OCI-LY3 (cell line): ENCODE measurements at regions not wholly inside any gene's neighbourhood (a gene's known extent, or its start where the extent isn't known, plus 50 kb on each side); places are given as distances from the start of the nearest gene placed in this dataset.

Source experiments
- H2AFZ ChIP-seq: fragments of 200-600, 300-600 bp; shearing (Covaris generic); 2 replicates; pipeline ENCODE4 v1.6.0; 2014; ENCODE audit warnings: antibody characterized with exemption, low read depth, low read length
- H3K27ac ChIP-seq: fragments of 200-600, 300-600 bp; sonication (generic); 2 replicates; pipeline ENCODE4 v1.5.1; 2014; ENCODE audit warnings: mild to moderate bottlenecking, low read length, moderate library complexity, mixed read lengths
- H3K27me3 ChIP-seq: fragments of 200-600, 300-600 bp; sonication (generic); 2 replicates; pipeline ENCODE4 v1.6.1; 2014; ENCODE audit warnings: low read depth, low read length, mixed read lengths
- H3K36me3 ChIP-seq: fragments of 200-600, 300-600 bp; sonication (generic); replicated peaks from 2 replicates; pipeline ENCODE3; 2014; ENCODE audit warnings: low read depth, low read length, mixed read lengths
- H3K4me1 ChIP-seq: fragments of 300-600, 200-600 bp; sonication (generic); 2 replicates; pipeline ENCODE4 v1.6.1; 2014; ENCODE audit warnings: low read length, mixed read lengths
- H3K4me2 ChIP-seq: fragments of 200-600, 300-600 bp; sonication (generic); 2 replicates; pipeline ENCODE4 v1.6.1; 2014; ENCODE audit warnings: low read length, mixed read lengths
- H3K4me3 ChIP-seq: fragments of 300-600, 200-600 bp; sonication (generic); 2 replicates; pipeline ENCODE4 v1.5.1; 2014; ENCODE audit warnings: antibody characterized with exemption, mild to moderate bottlenecking, low read length, moderate library complexity
- H3K79me2 ChIP-seq: fragments of 300-600, 200-600 bp; shearing (Covaris generic); 2 replicates; pipeline ENCODE4 v1.6.1; 2014; ENCODE audit warnings: mild to moderate bottlenecking, low read length, mixed read lengths
- H3K9ac ChIP-seq: fragments of 300-600, 200-600 bp; shearing (Covaris generic); 2 replicates; pipeline ENCODE4 v1.6.0; 2014; ENCODE audit warnings: mild to moderate bottlenecking, low read length, moderate library complexity
- H3K9me3 ChIP-seq: fragments of 200-600, 300-600 bp; shearing (Covaris generic); 2 replicates; pipeline ENCODE4 v1.6.1; 2014; ENCODE audit warnings: low read length, mixed read lengths; ENCODE audit not compliant: insufficient read depth
- H4K20me1 ChIP-seq: fragments of 200-600, 300-600 bp; sonication (generic); 2 replicates; pipeline ENCODE4 v1.6.1; 2016; ENCODE audit warnings: low read length, mixed read lengths; ENCODE audit not compliant: insufficient read depth
- EZH2phosphoT487 ChIP-seq: fragments of 200-600 bp; shearing (Covaris generic); IDR thresholded peaks from 2 replicates; pipeline ENCODE4 v1.6.1; 2018; ENCODE audit warnings: antibody characterized with exemption, mixed run types, low read depth
- TF ChIP-seq, protein P1 (sequence below): fragments of 200-600, 300-600 bp; sonication (generic); IDR thresholded peaks from 2 replicates; pipeline ENCODE4 v1.5.1; 2014; ENCODE audit warnings: antibody characterized with exemption, low read length, low read depth

DNA sequence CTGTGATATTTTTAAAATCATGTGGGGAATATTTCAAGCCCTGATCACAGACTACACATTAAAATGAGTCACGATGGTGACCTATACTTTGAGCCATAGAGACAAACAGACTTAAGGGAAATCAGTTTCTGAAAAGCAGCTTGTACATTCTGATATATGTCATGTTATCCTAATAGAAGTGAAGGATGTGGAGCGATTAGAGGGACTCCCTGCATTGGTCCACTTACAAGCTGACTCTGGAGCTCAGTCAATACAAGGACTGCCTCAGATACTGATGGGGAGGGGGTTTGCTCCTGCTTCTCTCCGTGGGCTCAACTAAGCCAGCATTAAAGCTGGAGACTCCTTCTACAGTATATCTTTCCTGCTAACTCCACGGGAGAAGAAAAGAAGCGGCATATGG, 173.5 kb downstream of the ALG10B start:
- Histone ChIP-seq H3K9me3 (no peaks in the 10 kb centered on the region), H3K79me2 (no peaks in the 10 kb centered on the region), H3K4me2 (no peak overlapping the region), H3K36me3 (no peaks in the 10 kb centered on the region), H3K27ac (no peak overlapping the region), H3K4me3 (no peak overlapping the region), H4K20me1 (no peaks in the 10 kb centered on the region), H3K4me1 (no peaks in the 10 kb centered on the region), H3K9ac (no peak overlapping the region), H2AFZ (no peak overlapping the region), H3K27me3 (no peaks in the 10 kb centered on the region)
- no peak for TF ChIP-seq EZH2phosphoT487
- TF ChIP-seq, protein P1, sequence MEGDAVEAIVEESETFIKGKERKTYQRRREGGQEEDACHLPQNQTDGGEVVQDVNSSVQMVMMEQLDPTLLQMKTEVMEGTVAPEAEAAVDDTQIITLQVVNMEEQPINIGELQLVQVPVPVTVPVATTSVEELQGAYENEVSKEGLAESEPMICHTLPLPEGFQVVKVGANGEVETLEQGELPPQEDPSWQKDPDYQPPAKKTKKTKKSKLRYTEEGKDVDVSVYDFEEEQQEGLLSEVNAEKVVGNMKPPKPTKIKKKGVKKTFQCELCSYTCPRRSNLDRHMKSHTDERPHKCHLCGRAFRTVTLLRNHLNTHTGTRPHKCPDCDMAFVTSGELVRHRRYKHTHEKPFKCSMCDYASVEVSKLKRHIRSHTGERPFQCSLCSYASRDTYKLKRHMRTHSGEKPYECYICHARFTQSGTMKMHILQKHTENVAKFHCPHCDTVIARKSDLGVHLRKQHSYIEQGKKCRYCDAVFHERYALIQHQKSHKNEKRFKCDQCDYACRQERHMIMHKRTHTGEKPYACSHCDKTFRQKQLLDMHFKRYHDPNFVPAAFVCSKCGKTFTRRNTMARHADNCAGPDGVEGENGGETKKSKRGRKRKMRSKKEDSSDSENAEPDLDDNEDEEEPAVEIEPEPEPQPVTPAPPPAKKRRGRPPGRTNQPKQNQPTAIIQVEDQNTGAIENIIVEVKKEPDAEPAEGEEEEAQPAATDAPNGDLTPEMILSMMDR, result no peak

DNA sequence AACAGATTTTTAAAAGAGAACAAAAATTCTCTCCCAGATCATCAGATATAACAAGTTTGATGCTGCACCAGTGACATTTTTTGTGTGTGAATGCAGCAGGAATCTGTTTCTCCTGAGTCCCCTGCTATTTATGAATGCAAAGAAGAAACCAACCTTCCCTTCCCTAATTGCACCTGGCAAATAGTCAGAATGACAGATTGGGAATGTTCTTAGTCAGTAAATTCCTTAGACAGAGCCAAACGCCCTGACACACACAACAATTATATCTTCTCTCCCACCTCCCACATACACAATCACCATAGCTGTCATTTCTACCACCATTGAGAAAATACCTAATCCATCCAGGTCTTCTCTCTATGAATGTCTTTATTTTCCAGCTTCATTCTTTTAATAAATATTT, 174.4 kb downstream of the ALG10B start:
- no peak overlapping the region for H3K4me2 ChIP-seq
- H3K9ac ChIP-seq, result no peak overlapping the region
- no peaks in the 10 kb centered on the region for H4K20me1 ChIP-seq
- no peaks in the 10 kb centered on the region for H3K9me3 ChIP-seq
- no peak overlapping the region for H3K4me3 ChIP-seq
- H3K36me3 ChIP-seq, result no peaks in the 10 kb centered on the region
- no peaks in the 10 kb centered on the region for H3K27me3 ChIP-seq
- TF ChIP-seq EZH2phosphoT487, result no peak
- H3K79me2 ChIP-seq, result no peaks in the 10 kb centered on the region
- no peaks in the 10 kb centered on the region for H3K4me1 ChIP-seq
- no peak overlapping the region for H3K27ac ChIP-seq
- no peak overlapping the region for H2AFZ ChIP-seq

DNA sequence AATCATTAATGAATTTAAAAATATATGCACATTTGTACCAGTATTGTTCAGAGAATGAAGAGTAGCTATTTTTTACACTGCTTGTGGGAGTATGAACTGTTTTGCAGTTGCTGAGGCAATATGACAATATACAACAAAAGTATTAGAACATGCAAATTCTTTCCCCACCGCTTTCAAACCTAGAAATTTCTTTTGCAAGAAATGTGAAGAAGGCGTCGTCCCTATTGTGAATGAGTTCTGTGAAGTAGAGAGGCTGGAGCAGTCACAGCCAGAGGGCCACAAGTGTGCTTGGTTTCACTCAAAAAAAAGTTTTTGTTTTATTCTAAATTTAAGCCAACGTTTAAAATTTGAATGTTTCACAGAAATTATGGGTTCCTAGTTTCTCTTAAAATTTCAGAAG, 184.9 kb downstream of the ALG10B start:
- no peak overlapping the region for H3K27ac ChIP-seq
- no peak for TF ChIP-seq EZH2phosphoT487
- TF ChIP-seq, protein P1, result no peak
- no peaks in the 10 kb centered on the region for H4K20me1 ChIP-seq
- H3K4me3 ChIP-seq, result no peak overlapping the region
- no peaks in the 10 kb centered on the region for H3K79me2 ChIP-seq
- no peaks in the 10 kb centered on the region for H3K27me3 ChIP-seq
- no peak overlapping the region for H3K4me2 ChIP-seq
- no peak overlapping the region for H2AFZ ChIP-seq
- no peak overlapping the region for H3K9ac ChIP-seq
- H3K9me3 ChIP-seq, result no peaks in the 10 kb centered on the region
- no peaks in the 10 kb centered on the region for H3K4me1 ChIP-seq
- no peaks in the 10 kb centered on the region for H3K36me3 ChIP-seq

DNA sequence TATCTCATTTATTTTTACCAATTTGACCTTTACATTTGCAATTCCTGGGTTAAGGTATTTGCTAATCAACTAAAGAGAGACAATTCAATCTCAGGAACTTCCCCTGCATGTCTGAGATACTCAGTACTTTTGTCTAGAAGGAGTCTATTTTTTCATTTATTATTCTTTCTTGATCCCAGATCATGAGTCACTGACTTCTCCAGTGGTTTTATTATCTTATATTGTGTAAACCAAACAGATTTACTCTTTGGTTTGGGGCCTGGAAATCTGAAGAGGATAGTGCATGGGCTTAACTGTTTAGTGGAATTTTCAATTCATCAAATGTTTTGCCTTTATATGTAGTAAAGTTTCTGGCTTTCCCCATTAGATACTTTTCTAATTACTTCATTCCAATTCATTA, 185.4 kb downstream of the ALG10B start:
- Histone ChIP-seq H3K27ac (no peak overlapping the region), H3K4me1 (no peaks in the 10 kb centered on the region), H3K36me3 (no peaks in the 10 kb centered on the region), H3K27me3 (no peaks in the 10 kb centered on the region), H2AFZ (no peak overlapping the region), H3K9me3 (no peaks in the 10 kb centered on the region), H3K4me2 (no peak overlapping the region), H4K20me1 (no peaks in the 10 kb centered on the region), H3K79me2 (no peaks in the 10 kb centered on the region), H3K4me3 (no peak overlapping the region), H3K9ac (no peak overlapping the region)
- TF ChIP-seq, protein P1, result no peak
- no peak for TF ChIP-seq EZH2phosphoT487

DNA sequence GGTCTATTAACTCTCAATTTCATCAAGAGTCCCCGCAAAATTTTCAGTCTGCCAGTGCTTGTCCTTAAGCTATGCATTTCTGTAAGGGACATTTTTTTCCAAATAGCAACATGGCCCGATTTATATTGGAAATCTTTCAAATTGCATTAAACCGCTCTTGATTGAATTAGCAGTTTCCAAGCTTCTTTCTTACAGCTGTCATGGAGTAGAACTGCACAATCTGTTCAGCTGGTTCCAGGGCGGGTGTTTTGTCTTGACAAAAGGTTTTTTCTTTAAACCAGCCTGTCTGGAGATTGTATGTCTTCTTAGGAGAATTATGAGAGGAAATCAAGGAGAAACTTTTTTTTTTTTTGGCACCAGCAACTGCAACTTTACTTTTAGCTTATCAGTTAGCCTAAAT, 185.8 kb downstream of the ALG10B start:
- H3K9me3 ChIP-seq, result no peaks in the 10 kb centered on the region
- H3K4me1 ChIP-seq, result no peaks in the 10 kb centered on the region
- no peaks in the 10 kb centered on the region for H3K36me3 ChIP-seq
- no peaks in the 10 kb centered on the region for H3K79me2 ChIP-seq
- no peak overlapping the region for H3K4me2 ChIP-seq
- H2AFZ ChIP-seq, result no peak overlapping the region
- TF ChIP-seq, protein P1, result no peak
- TF ChIP-seq EZH2phosphoT487, result no peak
- H3K27me3 ChIP-seq, result no peaks in the 10 kb centered on the region
- no peaks in the 10 kb centered on the region for H4K20me1 ChIP-seq
- H3K4me3 ChIP-seq, result no peak overlapping the region
- no peak overlapping the region for H3K9ac ChIP-seq
- H3K27ac ChIP-seq, result no peak overlapping the region
